Esophagus squamous epithelium (tissue), 4 donors: ENCODE measurements at regions not wholly inside any gene's neighbourhood (a gene's known extent, or its start where the extent isn't known, plus 50 kb on each side); places are given as distances from the start of the nearest gene placed in this dataset.

Experiments
- POLR2A ChIP-seq, 4 donors: fragments of 450-650 bp; IDR thresholded peaks; one replicate each; pipeline ENCODE4 v1.6.1; 2017; ENCODE audit warnings: antibody characterized with exemption in 4 of 4, mild to moderate bottlenecking in 4 of 4, moderate library complexity in 3 of 4
- TF ChIP-seq, protein P1 (sequence below), 6 experiments: fragments of 450-650 bp in 4 of 6; fragments of 200-600 bp in 2 of 6; sonication (generic) in 2 of 6; IDR thresholded peaks; one replicate each; pipeline ENCODE4 v1.5.1; 2016 to 2019; ENCODE audit warnings: antibody characterized with exemption in 6 of 6, mild to moderate bottlenecking in 4 of 6, moderate library complexity in 4 of 6

DNA sequence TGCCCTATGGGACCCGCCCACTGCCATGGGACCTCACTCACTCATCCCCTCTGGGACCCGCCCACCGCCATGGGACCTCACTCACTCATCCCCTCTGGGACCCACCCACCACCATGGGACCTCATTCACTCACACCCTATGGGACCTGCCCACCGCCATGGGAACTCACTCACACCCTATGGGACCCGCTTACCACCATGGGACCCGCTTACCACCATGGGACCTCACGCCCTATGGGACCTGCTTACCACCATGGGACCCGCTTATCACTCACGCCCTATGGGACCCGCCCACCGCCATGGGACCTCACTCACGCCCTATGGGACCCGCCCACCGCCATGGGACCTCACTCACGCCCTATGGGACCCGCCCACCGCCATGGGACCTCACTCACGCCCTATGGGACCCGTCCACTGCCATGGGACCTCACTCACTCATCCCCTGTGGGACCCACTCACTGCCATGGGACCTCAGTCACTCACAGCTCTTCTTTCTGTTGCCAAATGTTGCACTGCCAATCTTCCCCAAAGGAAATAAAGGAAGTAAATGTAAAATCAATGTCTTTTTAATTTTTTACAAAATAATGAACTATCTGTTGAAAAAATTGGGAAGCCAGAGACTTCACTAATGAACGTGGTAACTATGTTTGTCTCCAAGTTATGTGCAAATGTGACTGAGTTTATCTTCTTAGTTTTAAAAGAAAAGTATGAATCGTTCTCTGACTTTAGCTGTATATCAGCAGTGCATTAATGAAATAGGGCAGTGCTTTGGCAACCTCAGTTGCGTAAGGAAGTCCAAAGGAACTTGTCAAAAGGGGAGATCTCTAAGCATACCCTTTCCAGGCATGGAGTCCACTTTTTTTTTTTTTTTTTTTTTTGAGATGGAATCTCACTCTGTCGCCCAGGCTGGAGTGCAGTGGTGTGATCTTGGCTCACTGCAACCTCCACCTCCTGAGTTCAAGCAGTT lies 101.5 kb upstream of the MGAT5 start:
- TF ChIP-seq, protein P1, sequence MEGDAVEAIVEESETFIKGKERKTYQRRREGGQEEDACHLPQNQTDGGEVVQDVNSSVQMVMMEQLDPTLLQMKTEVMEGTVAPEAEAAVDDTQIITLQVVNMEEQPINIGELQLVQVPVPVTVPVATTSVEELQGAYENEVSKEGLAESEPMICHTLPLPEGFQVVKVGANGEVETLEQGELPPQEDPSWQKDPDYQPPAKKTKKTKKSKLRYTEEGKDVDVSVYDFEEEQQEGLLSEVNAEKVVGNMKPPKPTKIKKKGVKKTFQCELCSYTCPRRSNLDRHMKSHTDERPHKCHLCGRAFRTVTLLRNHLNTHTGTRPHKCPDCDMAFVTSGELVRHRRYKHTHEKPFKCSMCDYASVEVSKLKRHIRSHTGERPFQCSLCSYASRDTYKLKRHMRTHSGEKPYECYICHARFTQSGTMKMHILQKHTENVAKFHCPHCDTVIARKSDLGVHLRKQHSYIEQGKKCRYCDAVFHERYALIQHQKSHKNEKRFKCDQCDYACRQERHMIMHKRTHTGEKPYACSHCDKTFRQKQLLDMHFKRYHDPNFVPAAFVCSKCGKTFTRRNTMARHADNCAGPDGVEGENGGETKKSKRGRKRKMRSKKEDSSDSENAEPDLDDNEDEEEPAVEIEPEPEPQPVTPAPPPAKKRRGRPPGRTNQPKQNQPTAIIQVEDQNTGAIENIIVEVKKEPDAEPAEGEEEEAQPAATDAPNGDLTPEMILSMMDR (IDR thresholded peaks at IDR 0.05) = no peak
- TF ChIP-seq POLR2A (IDR thresholded peaks at IDR 0.05) = no peak
